ENCODE measurements at regions not wholly inside any gene's neighbourhood (a gene's known extent, or its start where the extent isn't known, plus 50 kb on each side); places are given as distances from the start of the nearest gene placed in this dataset.

DNA sequence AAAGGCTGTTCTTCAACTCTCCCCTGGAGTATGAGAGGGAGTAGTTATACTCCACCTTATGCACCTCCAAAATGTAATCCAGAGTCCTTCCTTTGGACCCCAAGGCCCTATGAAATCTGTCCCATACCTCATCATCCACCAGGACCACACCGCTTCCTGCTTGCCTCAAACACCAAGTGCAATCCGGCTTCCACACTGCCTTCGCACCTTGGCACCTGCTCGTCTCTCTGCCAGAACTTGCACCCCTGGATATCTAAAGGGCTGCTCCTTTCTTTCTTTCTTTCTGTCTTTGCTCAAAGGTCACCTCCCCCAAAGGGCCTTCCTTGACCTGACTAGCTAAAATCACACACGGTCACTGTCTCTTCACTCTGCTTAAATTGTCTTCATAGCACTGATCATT, 63.9 kb upstream of the SHB start:
- TF ChIP-seq CTCF (IDR thresholded peaks at IDR 0.05): no peak
- TF ChIP-seq RNF2 (IDR thresholded peaks at IDR 0.05; ENCODE audit: borderline replicate concordance, low read depth): no peak
- no peak for TF ChIP-seq PBX3 (IDR thresholded peaks at IDR 0.05)
- TF ChIP-seq ZNF302 (CRISPR knock-in tag; IDR thresholded peaks at IDR 0.05): no peak

Data from A549 (cell line).